ENCODE measurements at regions not wholly inside any gene's neighbourhood (a gene's known extent, or its start where the extent isn't known, plus 50 kb on each side); places are given as distances from the start of the nearest gene placed in this dataset.

DNA sequence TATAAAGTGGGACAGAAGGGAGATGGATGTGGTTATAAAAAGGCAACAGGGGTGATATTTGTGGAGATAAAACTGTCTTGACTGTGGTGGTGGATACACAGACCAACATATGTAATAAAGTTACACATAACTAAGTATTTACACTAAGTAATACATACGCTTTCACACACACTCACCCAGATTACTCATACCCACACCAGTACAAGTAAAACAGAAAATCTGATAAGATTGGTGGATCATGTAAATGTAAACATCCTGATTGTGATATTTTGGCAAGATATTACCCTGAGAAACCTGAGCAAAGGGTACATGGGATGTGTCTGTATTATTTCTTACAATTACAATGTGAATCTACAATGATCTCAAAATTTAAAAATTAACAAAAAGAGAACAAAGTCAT lies 53.3 kb upstream of the SLIT3 start:
- TF ChIP-seq POLR2AphosphoS5 (IDR thresholded peaks at IDR 0.05), result no peak
- no peak for TF ChIP-seq CTCF (IDR thresholded peaks at IDR 0.05)
- TF ChIP-seq POLR2A (IDR thresholded peaks at IDR 0.05), result no peak
